A673 (cell line): ENCODE measurements at regions not wholly inside any gene's neighbourhood (a gene's known extent, or its start where the extent isn't known, plus 50 kb on each side); places are given as distances from the start of the nearest gene placed in this dataset.

Source experiments
- BruUV-seq: library from RNA; stranded (reverse); fragments of 400-500 nt; replicated peaks from 2 replicates; lab custom pipeline; 2021; lab: Mats Ljungman, UMichigan
- CTCF ChIA-PET: fragments of 300-600 bp; sonication (Branson Sonifier 250); formaldehyde crosslinking; loops from one replicate; lab custom pipeline; 2022; ENCODE audit warnings: antibody characterized with exemption; lab: Charles Lee
- POLR2A ChIA-PET: fragments of 300-600 bp; sonication (Branson Sonifier 250); formaldehyde crosslinking; loops from one replicate; lab custom pipeline; 2022; ENCODE audit warnings: antibody characterized with exemption; ENCODE audit not compliant: low non-redundant PET; lab: Charles Lee
- DNase-seq: peaks from one replicate; pipeline ENCODE4 v3.0.0-alpha.2; 2015; ENCODE audit warnings: low spot score
- H3K27ac ChIP-seq: fragments of 200-600 bp; sonication (generic); 2 replicates; pipeline ENCODE4 v1.5.1; 2016; ENCODE audit warnings: mixed run types, low read depth, mild to moderate bottlenecking, mixed read lengths, antibody characterized with exemption, low read length; ENCODE audit not compliant: poor library complexity, severe bottlenecking
- H3K27me3 ChIP-seq: fragments of 200-600 bp; sonication (generic); replicated peaks from 2 replicates; pipeline ENCODE4 v1.6.1; 2017; ENCODE audit warnings: mixed run types, low read depth, mild to moderate bottlenecking, mixed read lengths, antibody characterized with exemption, low read length; ENCODE audit not compliant: insufficient read depth, poor library complexity
- H3K36me3 ChIP-seq: fragments of 200-600 bp; sonication (generic); 2 replicates; pipeline ENCODE4 v1.6.1; 2016; ENCODE audit warnings: mixed run types, mild to moderate bottlenecking, mixed read lengths, antibody characterized with exemption, low read length; ENCODE audit not compliant: insufficient read depth, poor library complexity, severe bottlenecking
- H3K4me1 ChIP-seq: fragments of 200-600 bp; sonication (generic); 2 replicates; pipeline ENCODE4 v1.6.1; 2017; ENCODE audit warnings: mixed run types, mild to moderate bottlenecking, mixed read lengths, antibody characterized with exemption, low read length; ENCODE audit not compliant: insufficient read depth, poor library complexity, severe bottlenecking
- H3K4me3 ChIP-seq: fragments of 200-600 bp; sonication (generic); 2 replicates; pipeline ENCODE4 v1.5.1; 2016; ENCODE audit warnings: low read depth, mixed run types, mild to moderate bottlenecking, mixed read lengths, low read length; ENCODE audit not compliant: poor library complexity, severe bottlenecking
- H3K9me3 ChIP-seq: fragments of 200-600 bp; sonication (generic); 2 replicates; pipeline ENCODE4 v1.6.1; 2016; ENCODE audit warnings: mixed run types, low read depth, mild to moderate bottlenecking, mixed read lengths, antibody characterized with exemption, low read length; ENCODE audit not compliant: poor library complexity, severe bottlenecking
- CTCF ChIP-seq: fragments of 300-800, 200-600 bp; sonication (generic); conservative IDR thresholded peaks from 2 replicates; pipeline ENCODE4 v1.5.1; 2017; ENCODE audit warnings: low read depth, mild to moderate bottlenecking, antibody characterized with exemption, low read length, moderate library complexity, mixed read lengths
- EZH2 ChIP-seq: fragments of 200-600 bp; sonication (generic); IDR thresholded peaks from 2 replicates; pipeline ENCODE4 v1.6.1; 2017; ENCODE audit warnings: borderline replicate concordance, low read depth, mild to moderate bottlenecking, mixed read lengths, antibody characterized with exemption, low read length; ENCODE audit not compliant: poor library complexity, severe bottlenecking
- intact Hi-C: fragments of 100-400 bp; cut with micrococcal nuclease; formaldehyde crosslinking; loops from one replicate; pipeline ENCODE4 v1.10.0; 2022; ENCODE audit not compliant: unreplicated experiment

GRCh38 chr9:94161673-94162072, 77.4 kb downstream of the PTPDC1 start:
- no TSS peak for BruUV-seq
- no peak for TF ChIP-seq EZH2
- no peak for TF ChIP-seq CTCF
- no peaks in the 10 kb centered on the region for H3K9me3 ChIP-seq
- H3K36me3 ChIP-seq: no peaks in the 10 kb centered on the region
- ChIA-PET CTCF (no interaction called here), POLR2A (no interaction called here)
- DNase-seq: no peak
- intact Hi-C loops: no loop called here
- no peaks in the 10 kb centered on the region for H3K27me3 ChIP-seq
- no peak overlapping the region for H3K4me3 ChIP-seq
- H3K4me1 ChIP-seq: peaks cover 9% of the 10 kb centered on the region
- no peak overlapping the region for H3K27ac ChIP-seq

- POLR2A ChIA-PET: no interaction called here
- DNase-seq: no peak
- H3K4me3 ChIP-seq: peak overlapping the region; percentile 67
- H3K9me3 ChIP-seq: no peaks in the 10 kb centered on the region
- BruUV-seq: TSS peak; percentile 90
- H3K27me3 ChIP-seq: no peaks in the 10 kb centered on the region
- H3K27ac ChIP-seq: peak overlapping the region; percentile 100
- intact Hi-C loops: no loop called here
- peaks cover 21% of the 10 kb centered on the region for H3K4me1 ChIP-seq
- H3K36me3 ChIP-seq: no peaks in the 10 kb centered on the region
- no peak for TF ChIP-seq EZH2
- CTCF ChIA-PET: no interaction called here
Observed at GRCh38 chr9:94164806-94165549, 80.7 kb downstream of the PTPDC1 start.

- peak overlapping the region; percentile 67 for H3K4me3 ChIP-seq
- DNase-seq: peak; percentile 99
- no peaks in the 10 kb centered on the region for H3K27me3 ChIP-seq
Observed at GRCh38 chr9:94165592-94166235, 81.5 kb downstream of the PTPDC1 start.

More at GRCh38 chr9:94165592-94166235, 81.5 kb downstream of the PTPDC1 start:
- Histone ChIP-seq H3K4me1 (peaks cover 28% of the 10 kb centered on the region), H3K27ac (peak overlapping the region; percentile 100), H3K9me3 (no peaks in the 10 kb centered on the region), H3K36me3 (no peaks in the 10 kb centered on the region)
- no peak for TF ChIP-seq CTCF
- intact Hi-C loops: no loop called here
- POLR2A ChIA-PET: interaction anchor here (0.6 kb wide), 1 partner anchor 343 kb away, joined by 4 read pairs; no protein-coding TSS in a partner anchor
- CTCF ChIA-PET: no interaction called here
- BruUV-seq: no TSS peak
